ENCODE measurements at regions not wholly inside any gene's neighbourhood (a gene's known extent, or its start where the extent isn't known, plus 50 kb on each side); places are given as distances from the start of the nearest gene placed in this dataset.

- DNase-seq (ENCODE audit: low spot score) = no peak
Measured at GRCh38 chr7:156104501-156105336, 292.5 kb upstream of the SHH start.

- no peak for DNase-seq (ENCODE audit: low spot score)
Measured at GRCh38 chr7:156102267-156102666, 290.0 kb upstream of the SHH start.

DNA sequence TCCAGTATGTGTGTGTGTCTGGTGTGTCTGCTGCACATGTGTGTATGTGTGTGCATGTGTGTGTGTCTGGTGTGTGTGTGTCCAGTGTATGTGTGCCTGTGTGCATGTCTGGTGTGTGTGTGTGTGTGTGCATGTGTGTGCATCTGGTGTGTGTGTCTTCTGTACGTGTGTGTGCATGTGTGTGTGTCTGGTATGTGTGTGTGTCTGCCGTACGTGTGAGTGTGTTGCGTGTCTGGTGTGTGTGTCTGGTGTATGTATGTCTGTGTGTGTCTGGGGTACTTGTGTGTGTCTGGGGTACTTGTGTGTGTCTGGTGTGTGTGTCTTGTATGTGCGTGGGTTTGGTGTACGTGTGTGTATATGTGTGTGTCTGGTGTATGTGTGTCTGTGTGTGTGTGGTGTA lies 289.1 kb upstream of the SHH start:
- DNase-seq (ENCODE audit: low spot score) = no peak

DNA sequence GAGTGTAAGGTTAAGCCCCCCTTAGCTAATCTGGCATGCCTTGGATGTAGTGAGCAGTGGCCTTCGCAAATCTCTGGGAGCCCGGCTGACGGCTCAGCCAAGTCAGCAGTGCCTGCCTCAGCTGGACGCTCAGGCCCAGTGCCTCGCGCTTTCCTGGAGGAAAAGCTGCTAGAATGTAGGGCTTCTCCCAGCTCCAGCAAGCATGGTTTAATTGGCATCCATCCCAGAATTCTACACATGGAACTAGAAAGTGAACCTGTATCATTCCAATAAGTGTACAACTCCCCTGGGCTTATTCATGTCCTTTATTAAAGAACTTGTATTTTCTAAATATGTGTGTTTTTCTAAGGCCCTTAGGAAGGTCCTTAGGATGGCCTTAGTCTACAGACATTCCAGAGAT lies 287.8 kb upstream of the SHH start:
- no peak for DNase-seq (ENCODE audit: low spot score)

DNA sequence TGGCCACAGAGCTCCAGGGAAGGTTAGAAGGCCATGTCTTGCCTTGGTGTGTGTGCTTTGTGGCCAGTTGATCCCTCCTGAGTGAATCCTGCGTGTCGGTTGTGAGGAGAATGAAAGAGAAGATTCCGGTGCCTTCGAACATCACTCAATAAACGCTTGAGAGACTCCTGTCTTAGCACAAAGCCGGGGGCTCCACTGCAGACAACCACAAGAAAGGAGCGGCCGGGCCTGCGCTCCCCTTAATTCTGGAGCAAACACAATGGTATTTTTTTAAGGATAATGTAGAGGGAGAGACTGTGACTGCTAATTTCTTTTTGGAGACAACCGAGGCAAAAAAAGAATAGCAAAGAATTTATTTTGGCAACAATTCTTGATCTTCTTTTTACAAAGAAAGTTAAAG lies 286.8 kb upstream of the SHH start:
- no peak for DNase-seq (ENCODE audit: low spot score)

GRCh38 chr7:156096771-156097538 lies 284.7 kb upstream of the SHH start:
- no peak for DNase-seq (ENCODE audit: low spot score)

DNA sequence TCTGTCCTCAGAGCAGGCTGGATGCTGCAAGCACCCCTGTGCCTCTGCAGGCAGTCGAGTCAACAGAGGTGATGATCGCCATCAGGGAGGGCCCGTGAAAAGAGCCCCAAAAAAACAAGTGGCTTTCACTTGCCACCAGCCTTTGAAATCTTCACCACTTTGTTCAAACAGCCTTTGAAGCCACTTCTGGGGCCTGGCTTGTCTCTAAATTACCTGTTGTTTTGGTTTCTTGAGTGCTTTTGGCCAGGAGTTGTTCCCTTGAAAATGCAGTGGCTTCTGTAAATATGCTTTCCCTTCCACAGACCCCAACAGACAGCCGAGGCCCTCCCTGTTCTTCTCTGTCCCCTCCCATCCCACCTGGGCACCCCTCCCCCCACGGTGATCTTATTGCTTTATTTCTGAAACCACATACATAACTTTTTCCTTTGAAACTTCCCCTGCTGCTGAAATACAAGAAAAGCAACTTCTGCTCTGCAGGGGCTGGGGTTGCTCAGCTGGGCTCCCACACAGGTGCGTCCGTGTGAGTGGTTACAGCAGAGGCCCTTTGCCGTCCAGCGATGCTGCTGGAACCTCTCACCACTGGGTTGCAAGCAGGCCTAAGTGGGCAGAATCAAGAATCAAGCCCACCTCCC lies 283.8 kb upstream of the SHH start:
- DNase-seq (ENCODE audit: low spot score) = no peak

GRCh38 chr7:156094350-156095146 lies 282.3 kb upstream of the SHH start:
- DNase-seq (ENCODE audit: low spot score) = no peak

DNA sequence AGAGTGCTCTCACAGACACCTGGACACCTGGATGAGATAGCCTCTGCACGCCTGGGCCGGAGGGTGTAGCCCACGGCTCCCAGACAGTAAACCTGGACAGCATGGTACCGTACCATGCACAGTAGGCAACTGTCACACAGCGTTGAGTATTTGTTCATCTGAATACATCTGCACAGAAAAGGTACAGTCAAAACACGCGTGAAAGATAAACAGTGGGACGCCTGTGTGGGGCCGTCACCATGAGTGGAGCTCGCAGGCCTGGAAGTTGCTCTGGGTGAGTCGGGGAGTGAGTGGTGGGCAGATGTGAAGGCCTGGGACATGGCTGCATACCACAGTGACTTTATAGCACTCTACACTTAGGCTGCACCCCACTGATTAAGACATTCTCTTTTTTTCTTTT lies 280.0 kb upstream of the SHH start:
- no peak for DNase-seq (ENCODE audit: low spot score)

- DNase-seq (ENCODE audit: low spot score) = no peak
Measured at GRCh38 chr7:156091519-156092080, 279.3 kb upstream of the SHH start.

- DNase-seq (ENCODE audit: low spot score) = no peak
Measured at GRCh38 chr7:156090988-156091387, 278.7 kb upstream of the SHH start.

DNA sequence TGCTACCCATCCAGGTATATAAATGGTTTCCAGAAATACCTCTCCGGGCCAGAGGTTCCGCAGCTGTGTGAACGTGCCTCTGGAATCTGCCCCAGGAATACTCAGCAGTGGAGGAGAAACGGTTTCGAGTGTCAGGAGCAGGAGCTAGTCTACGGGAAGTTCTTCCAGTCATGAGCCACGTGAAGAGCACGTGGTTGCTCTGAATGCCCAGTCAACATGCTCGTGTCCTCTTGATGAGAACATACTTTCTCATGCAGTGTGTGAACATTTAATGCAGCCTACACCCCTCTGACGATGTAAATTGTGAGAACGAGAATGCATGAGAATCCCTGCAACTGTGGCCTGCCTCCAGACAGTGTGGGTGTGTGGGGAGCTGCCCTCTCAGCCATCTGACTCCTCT lies 277.0 kb upstream of the SHH start:
- DNase-seq (ENCODE audit: low spot score) = no peak

DNA sequence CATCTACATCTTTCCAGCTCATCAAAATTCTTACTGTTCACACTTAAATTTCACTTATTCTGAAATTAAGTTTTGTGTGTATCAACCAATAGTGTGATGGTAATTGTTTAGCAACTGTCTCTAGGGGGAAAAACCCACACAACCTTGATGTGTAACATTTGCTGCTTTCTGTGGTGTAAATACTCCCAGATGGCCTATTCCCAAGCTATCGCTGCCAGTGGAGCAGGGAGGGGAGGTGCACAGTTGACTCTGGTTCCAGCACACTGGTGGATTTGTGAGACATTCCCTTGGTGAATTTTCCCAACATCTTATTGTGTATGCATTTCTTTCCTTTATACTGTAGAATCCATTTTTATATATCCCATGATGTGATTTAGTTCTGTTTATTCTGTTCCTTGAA lies 275.9 kb upstream of the SHH start:
- no peak for DNase-seq (ENCODE audit: low spot score)

- no peak for DNase-seq (ENCODE audit: low spot score)
Measured at GRCh38 chr7:156082048-156083040, 270.1 kb upstream of the SHH start.

DNA sequence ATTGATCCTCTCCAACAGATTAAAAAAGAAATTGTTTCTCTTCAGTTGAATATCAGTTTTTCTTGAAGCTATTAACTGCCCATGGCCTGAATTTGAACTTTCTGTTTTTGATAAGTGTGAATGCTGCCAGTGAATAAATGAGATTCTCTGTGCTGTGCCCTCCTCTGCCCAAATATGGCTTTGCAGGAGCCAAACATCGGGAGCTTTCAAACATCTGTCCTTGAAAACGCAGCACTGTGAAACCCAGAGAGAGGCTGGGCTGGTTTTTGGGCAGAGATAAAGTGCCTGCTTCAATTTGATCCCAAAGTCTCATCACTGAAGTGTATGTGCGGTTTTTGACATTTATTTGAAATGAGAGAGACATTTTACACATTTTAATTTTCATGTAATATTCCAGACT lies 268.3 kb upstream of the SHH start:
- no peak for DNase-seq (ENCODE audit: low spot score)

GRCh38 chr7:156080046-156080445 lies 267.8 kb upstream of the SHH start:
- DNase-seq (ENCODE audit: low spot score) = no peak

DNA sequence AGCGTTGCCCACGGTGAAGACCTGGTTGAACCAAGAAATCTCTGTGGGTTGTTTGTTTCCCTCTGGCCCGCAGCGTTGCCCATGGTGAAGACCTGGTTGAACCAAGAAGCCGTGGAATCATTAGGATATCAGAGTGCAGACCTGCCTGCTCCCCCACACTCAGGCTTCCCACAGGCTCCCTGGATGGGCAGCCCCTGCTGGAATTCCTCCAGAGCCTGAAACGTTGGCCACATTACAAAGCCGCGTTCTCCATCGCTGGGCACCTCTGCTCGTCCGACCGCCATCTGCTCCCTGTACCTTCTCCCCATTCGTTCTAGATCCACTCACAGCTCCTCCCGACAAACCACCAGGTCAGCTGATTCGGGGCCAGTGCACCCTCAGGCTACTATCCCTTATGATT lies 266.9 kb upstream of the SHH start:
- no peak for DNase-seq (ENCODE audit: low spot score)

GRCh38 chr7:156074982-156075615 lies 262.8 kb upstream of the SHH start:
- no peak for DNase-seq (ENCODE audit: low spot score)

GRCh38 chr7:156074084-156074483 lies 261.8 kb upstream of the SHH start:
- no peak for DNase-seq (ENCODE audit: low spot score)
